Fibroblast of pulmonary artery (primary cell): ENCODE measurements at regions not wholly inside any gene's neighbourhood (a gene's known extent, or its start where the extent isn't known, plus 50 kb on each side); places are given as distances from the start of the nearest gene placed in this dataset.

Experiments used
- DNase-seq: peaks from one replicate; pipeline ENCODE4 v3.0.0-alpha.2; 2010; ENCODE audit warnings: low read depth
- H3K4me3 ChIP-seq: replicated peaks from 2 replicates; pipeline ENCODE4 v1.5.1; 2011; ENCODE audit warnings: low read depth, mild to moderate bottlenecking, control low read depth, low read length, moderate library complexity
- CTCF ChIP-seq: IDR thresholded peaks from 2 replicates; pipeline ENCODE4 v1.5.1; 2011; ENCODE audit warnings: mild to moderate bottlenecking, control low read depth, low read length, inconsistent platforms; ENCODE audit errors: missing control alignments

- no peak for TF ChIP-seq CTCF
- H3K4me3 ChIP-seq = no peak overlapping the region
- no peak for DNase-seq
Measured at GRCh38 chr2:198913394-198914152, 544.2 kb downstream of the SATB2 start.

- no peak overlapping the region for H3K4me3 ChIP-seq
- DNase-seq = no peak
- no peak for TF ChIP-seq CTCF
Measured at GRCh38 chr2:198909525-198910267, 548.0 kb downstream of the SATB2 start.

- DNase-seq = no peak
- no peak overlapping the region for H3K4me3 ChIP-seq
- TF ChIP-seq CTCF = no peak
Measured at GRCh38 chr2:198905881-198906612, 551.7 kb downstream of the SATB2 start.

GRCh38 chr2:198901894-198902293 lies 555.8 kb downstream of the SATB2 start:
- no peak for DNase-seq
- H3K4me3 ChIP-seq = no peak overlapping the region
- no peak for TF ChIP-seq CTCF

GRCh38 chr2:198900141-198900540 lies 557.6 kb downstream of the SATB2 start:
- DNase-seq = no peak
- TF ChIP-seq CTCF = no peak
- H3K4me3 ChIP-seq = no peak overlapping the region

GRCh38 chr2:198890490-198890889 lies 567.2 kb downstream of the SATB2 start:
- DNase-seq = no peak
- no peak overlapping the region for H3K4me3 ChIP-seq
- no peak for TF ChIP-seq CTCF
